HG02870 (cell line): ENCODE measurements at regions not wholly inside any gene's neighbourhood (a gene's known extent, or its start where the extent isn't known, plus 50 kb on each side); places are given as distances from the start of the nearest gene placed in this dataset.
"Not testable (repeated sequence)": the region's sequence is repeated elsewhere in the genome, so short reads cannot be mapped to it uniquely, and the experiment has no call there.

Experiments used
- ATAC-seq: cut with Tn5 transposase; IDR thresholded peaks from one replicate; pipeline ENCODE4 v1.9.1; 2021; ENCODE audit warnings: mild to moderate bottlenecking, moderate library complexity; ENCODE audit not compliant: unreplicated experiment

GRCh38 chr2:194870974-194871535 lies 786.0 kb upstream of the SLC39A10 start:
- ATAC-seq: peak; percentile 68

- ATAC-seq: no peak
Observed at GRCh38 chr2:194867328-194867727, 789.7 kb upstream of the SLC39A10 start.

- no peak for ATAC-seq
Observed at GRCh38 chr2:194854941-194855340, 802.1 kb upstream of the SLC39A10 start.

GRCh38 chr2:194842871-194843270 lies 814.2 kb upstream of the SLC39A10 start:
- no peak for ATAC-seq

GRCh38 chr2:194834371-194834770 lies 822.7 kb upstream of the SLC39A10 start:
- not testable (repeated sequence) for ATAC-seq

- no peak for ATAC-seq
Observed at GRCh38 chr2:194826241-194826640, 830.8 kb upstream of the SLC39A10 start.

GRCh38 chr2:194824450-194824849 lies 832.6 kb upstream of the SLC39A10 start:
- ATAC-seq: no peak

- ATAC-seq: no peak
Observed at GRCh38 chr2:194822657-194823056, 834.4 kb upstream of the SLC39A10 start.

GRCh38 chr2:194822097-194822496 lies 834.9 kb upstream of the SLC39A10 start:
- ATAC-seq: no peak

GRCh38 chr2:194819367-194819766 lies 837.7 kb upstream of the SLC39A10 start:
- no peak for ATAC-seq

- no peak for ATAC-seq
Observed at GRCh38 chr2:194815475-194815874, 841.6 kb upstream of the SLC39A10 start.

- ATAC-seq: no peak
Observed at GRCh38 chr2:194802589-194802988, 854.4 kb upstream of the SLC39A10 start.

GRCh38 chr2:194787071-194787470 lies 870.0 kb upstream of the SLC39A10 start:
- not testable (repeated sequence) for ATAC-seq

- not testable (repeated sequence) for ATAC-seq
Observed at GRCh38 chr2:194771394-194771793, 885.6 kb upstream of the SLC39A10 start.

GRCh38 chr2:194769030-194769429 lies 888.0 kb upstream of the SLC39A10 start:
- ATAC-seq: no peak

GRCh38 chr2:194765723-194766122 lies 891.3 kb upstream of the SLC39A10 start:
- ATAC-seq: no peak

GRCh38 chr2:194750926-194751325 lies 906.1 kb upstream of the SLC39A10 start:
- no peak for ATAC-seq

GRCh38 chr2:194745557-194746146 lies 911.4 kb upstream of the SLC39A10 start:
- no peak for ATAC-seq

- no peak for ATAC-seq
Observed at GRCh38 chr2:194742706-194743105, 914.3 kb upstream of the SLC39A10 start.

GRCh38 chr2:194739217-194739616 lies 917.8 kb upstream of the SLC39A10 start:
- ATAC-seq: no peak

GRCh38 chr2:194735837-194736542 lies 921.0 kb upstream of the SLC39A10 start:
- ATAC-seq: no peak

GRCh38 chr2:194730266-194730665 lies 926.8 kb upstream of the SLC39A10 start:
- ATAC-seq: no peak
